Glutamatergic neuron (in vitro differentiated cells): ENCODE measurements at regions not wholly inside any gene's neighbourhood (a gene's known extent, or its start where the extent isn't known, plus 50 kb on each side); places are given as distances from the start of the nearest gene placed in this dataset.

ENCODE experiments used
- DNase-seq: peaks from one replicate; pipeline ENCODE4 v3.0.0; 2022
- H3K27ac Mint-ChIP-seq: one replicate; pipeline ENCODE4 v1.8.0; 2020; ENCODE audit warnings: mild to moderate bottlenecking, mixed read lengths, inconsistent platforms; ENCODE audit not compliant: unreplicated experiment
- H3K27me3 Mint-ChIP-seq: one replicate; pipeline ENCODE4 v1.8.0; 2020; ENCODE audit warnings: mild to moderate bottlenecking, moderate library complexity, mixed read lengths, inconsistent platforms; ENCODE audit not compliant: unreplicated experiment
- H3K36me3 Mint-ChIP-seq: one replicate; pipeline ENCODE4 v1.8.0; 2020; ENCODE audit warnings: mild to moderate bottlenecking, mixed read lengths, inconsistent platforms; ENCODE audit not compliant: unreplicated experiment
- H3K4me1 Mint-ChIP-seq: one replicate; pipeline ENCODE4 v1.8.0; 2020; ENCODE audit warnings: mild to moderate bottlenecking, low read depth, mixed read lengths, inconsistent platforms; ENCODE audit not compliant: unreplicated experiment
- H3K4me3 Mint-ChIP-seq: one replicate; pipeline ENCODE4 v1.8.0; 2020; ENCODE audit warnings: mild to moderate bottlenecking, mixed read lengths, inconsistent platforms; ENCODE audit not compliant: unreplicated experiment
- H3K9me3 Mint-ChIP-seq: one replicate; pipeline ENCODE4 v1.8.0; 2020; ENCODE audit warnings: mild to moderate bottlenecking, moderate library complexity, mixed read lengths, inconsistent platforms; ENCODE audit not compliant: unreplicated experiment
- CTCF ChIP-seq: fragments of 200-600 bp; sonication (generic); IDR thresholded peaks from one replicate; pipeline ENCODE4 v1.5.0; 2021; ENCODE audit not compliant: partially characterized antibody, unreplicated experiment

GRCh38 chr7:115096262-115096661 is 174.4 kb downstream of the MDFIC start:
- DNase-seq, result no peak

GRCh38 chr7:115094163-115094562 is 172.3 kb downstream of the MDFIC start:
- Mint-ChIP-seq H3K4me3 (no peak overlapping the region), H3K36me3 (no peaks in the 10 kb centered on the region), H3K27ac (no peak overlapping the region), H3K9me3 (no peaks in the 10 kb centered on the region), H3K27me3 (no peaks in the 10 kb centered on the region), H3K4me1 (no peaks in the 10 kb centered on the region)
- TF ChIP-seq CTCF, result no peak
- no peak for DNase-seq

More at GRCh38 chr7:115096262-115096661, 174.4 kb downstream of the MDFIC start:
- Mint-ChIP-seq H3K36me3 (no peaks in the 10 kb centered on the region), H3K4me3 (no peak overlapping the region), H3K27me3 (no peaks in the 10 kb centered on the region), H3K4me1 (no peaks in the 10 kb centered on the region), H3K9me3 (no peaks in the 10 kb centered on the region), H3K27ac (no peak overlapping the region)
- TF ChIP-seq CTCF, result no peak

- TF ChIP-seq CTCF, result no peak
- Mint-ChIP-seq H3K4me3 (no peak overlapping the region), H3K36me3 (no peaks in the 10 kb centered on the region), H3K4me1 (no peaks in the 10 kb centered on the region), H3K9me3 (no peaks in the 10 kb centered on the region), H3K27me3 (no peaks in the 10 kb centered on the region), H3K27ac (no peak overlapping the region)
- DNase-seq, result no peak
These were observed 167.0 kb downstream of the MDFIC start for GRCh38 chr7:115088893-115089292.

GRCh38 chr7:115087437-115087836 is 165.5 kb downstream of the MDFIC start:
- Mint-ChIP-seq H3K27me3 (no peaks in the 10 kb centered on the region), H3K36me3 (no peaks in the 10 kb centered on the region), H3K4me1 (no peaks in the 10 kb centered on the region), H3K9me3 (no peaks in the 10 kb centered on the region), H3K4me3 (no peak overlapping the region), H3K27ac (no peak overlapping the region)
- no peak for TF ChIP-seq CTCF
- no peak for DNase-seq

- H3K4me3 Mint-ChIP-seq, result no peak overlapping the region
- TF ChIP-seq CTCF, result no peak
- no peak overlapping the region for H3K27ac Mint-ChIP-seq
- no peaks in the 10 kb centered on the region for H3K36me3 Mint-ChIP-seq
- H3K9me3 Mint-ChIP-seq, result no peaks in the 10 kb centered on the region
- H3K27me3 Mint-ChIP-seq, result no peaks in the 10 kb centered on the region
- H3K4me1 Mint-ChIP-seq, result no peaks in the 10 kb centered on the region
- DNase-seq, result no peak
These were observed 164.4 kb downstream of the MDFIC start for GRCh38 chr7:115086146-115086841.
